ENCODE measurements at regions not wholly inside any gene's neighbourhood (a gene's known extent, or its start where the extent isn't known, plus 50 kb on each side); places are given as distances from the start of the nearest gene placed in this dataset.

- TF ChIP-seq, protein P1, sequence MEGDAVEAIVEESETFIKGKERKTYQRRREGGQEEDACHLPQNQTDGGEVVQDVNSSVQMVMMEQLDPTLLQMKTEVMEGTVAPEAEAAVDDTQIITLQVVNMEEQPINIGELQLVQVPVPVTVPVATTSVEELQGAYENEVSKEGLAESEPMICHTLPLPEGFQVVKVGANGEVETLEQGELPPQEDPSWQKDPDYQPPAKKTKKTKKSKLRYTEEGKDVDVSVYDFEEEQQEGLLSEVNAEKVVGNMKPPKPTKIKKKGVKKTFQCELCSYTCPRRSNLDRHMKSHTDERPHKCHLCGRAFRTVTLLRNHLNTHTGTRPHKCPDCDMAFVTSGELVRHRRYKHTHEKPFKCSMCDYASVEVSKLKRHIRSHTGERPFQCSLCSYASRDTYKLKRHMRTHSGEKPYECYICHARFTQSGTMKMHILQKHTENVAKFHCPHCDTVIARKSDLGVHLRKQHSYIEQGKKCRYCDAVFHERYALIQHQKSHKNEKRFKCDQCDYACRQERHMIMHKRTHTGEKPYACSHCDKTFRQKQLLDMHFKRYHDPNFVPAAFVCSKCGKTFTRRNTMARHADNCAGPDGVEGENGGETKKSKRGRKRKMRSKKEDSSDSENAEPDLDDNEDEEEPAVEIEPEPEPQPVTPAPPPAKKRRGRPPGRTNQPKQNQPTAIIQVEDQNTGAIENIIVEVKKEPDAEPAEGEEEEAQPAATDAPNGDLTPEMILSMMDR (conservative IDR thresholded peaks at IDR 0.05; ENCODE audit: low read depth, low read length), result no peak
- no peak for TF ChIP-seq EZH2 (IDR thresholded peaks at IDR 0.05; ENCODE audit: borderline replicate concordance, low read depth, low read length, poor library complexity, severe bottlenecking)
Measured at GRCh38 chr12:91743280-91743679, 402.4 kb downstream of the BTG1 start.

All from A673 (cell line).